ENCODE measurements at regions not wholly inside any gene's neighbourhood (a gene's known extent, or its start where the extent isn't known, plus 50 kb on each side); places are given as distances from the start of the nearest gene placed in this dataset.
A peak's percentile ranks its signal among the peaks of the same experiment; 100 is the strongest.

DNA sequence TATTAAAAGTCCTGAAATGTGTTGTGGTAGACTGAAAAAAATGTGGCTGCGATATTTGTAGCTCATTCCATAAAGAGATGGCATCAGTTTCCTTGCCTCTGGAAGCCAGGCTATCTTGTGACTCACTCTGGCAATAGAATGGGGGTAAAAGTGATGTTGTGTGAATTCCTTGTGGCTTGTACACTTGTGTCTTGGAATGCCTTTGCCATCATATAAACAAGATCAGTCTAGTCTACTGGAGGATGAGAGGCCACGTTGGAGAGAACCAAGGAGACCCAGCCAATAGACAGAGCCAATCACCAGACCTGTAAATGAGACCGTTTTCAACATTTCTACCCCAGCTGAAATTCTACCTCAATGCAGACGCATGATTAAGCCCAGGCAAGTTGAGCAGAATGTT is 254.1 kb downstream of the TRIB2 start:
- DNase-seq (ENCODE audit: low read depth in 2 of 2), result no peak

DNA sequence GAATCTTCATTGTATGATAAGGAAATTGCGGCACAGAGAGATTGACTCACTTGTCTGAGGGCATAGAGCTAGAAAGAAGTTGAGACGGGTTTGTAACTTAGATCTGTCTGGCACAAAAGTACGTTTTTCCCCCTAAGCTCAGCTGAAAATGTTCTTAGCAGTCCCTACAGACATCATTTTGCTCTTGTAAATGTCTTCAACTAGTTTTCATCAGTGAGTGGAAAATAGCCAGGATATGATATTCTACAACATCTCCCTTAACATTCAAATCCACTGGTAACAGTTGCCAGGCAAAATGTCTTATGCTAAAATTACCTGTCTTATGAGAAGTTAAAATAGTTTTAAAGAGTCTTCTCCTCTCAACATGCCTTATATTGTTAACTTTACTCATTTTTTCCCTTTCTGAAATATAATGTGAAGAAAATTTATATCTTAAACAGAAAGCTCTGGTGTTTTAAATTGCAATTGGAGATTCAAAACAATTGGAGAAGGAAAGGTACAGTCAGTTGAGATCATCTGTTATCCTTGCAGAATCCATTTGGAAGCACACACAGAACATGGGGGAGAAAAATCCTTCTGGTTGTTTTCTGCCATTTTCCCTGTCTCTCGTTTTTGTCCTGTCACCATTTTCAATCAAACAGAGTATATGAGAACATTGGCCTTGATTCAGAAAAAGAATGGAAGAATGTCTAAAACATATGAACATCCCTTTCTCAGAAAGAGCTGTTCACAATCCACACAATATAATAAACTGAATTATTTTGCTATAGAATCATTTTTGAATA is 255.0 kb downstream of the TRIB2 start:
- DNase-seq (ENCODE audit: low read depth in 2 of 2), result no peak

DNA sequence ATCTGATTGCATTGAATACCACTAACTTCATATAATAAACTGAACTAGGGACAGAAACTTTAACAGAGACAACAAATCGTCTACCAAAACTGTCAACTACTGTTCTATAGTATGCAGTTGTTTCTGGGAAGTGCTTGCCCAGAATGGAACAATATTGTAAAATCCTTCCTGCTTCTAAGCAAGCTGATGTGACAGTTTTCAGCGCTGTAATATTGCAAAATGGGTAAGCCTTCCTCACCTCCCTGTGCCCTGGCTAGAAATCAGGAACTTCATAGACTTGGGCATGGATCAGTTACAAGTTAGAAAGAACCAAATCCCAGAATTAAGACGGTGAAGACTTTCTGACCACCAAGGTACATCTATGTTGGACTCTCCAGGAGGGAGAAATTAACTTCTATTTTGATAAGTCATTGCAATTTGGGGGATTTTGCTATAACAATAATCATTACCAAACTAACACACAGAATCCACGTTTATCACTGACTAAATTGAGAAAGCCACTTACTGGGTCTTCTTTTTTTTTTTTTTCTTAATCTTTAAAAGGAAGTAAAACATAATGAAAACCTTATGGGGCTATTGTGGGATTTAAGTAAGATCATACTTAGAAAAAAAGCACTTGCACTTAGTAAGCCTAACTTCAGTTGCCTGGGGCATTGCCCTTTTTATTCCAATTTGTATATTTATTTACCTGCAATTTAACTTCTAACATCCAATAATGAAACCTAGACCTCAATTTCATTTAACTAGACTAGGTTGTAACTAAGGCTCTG is 261.5 kb downstream of the TRIB2 start:
- DNase-seq (ENCODE audit: low read depth in 2 of 2), result no peak

DNA sequence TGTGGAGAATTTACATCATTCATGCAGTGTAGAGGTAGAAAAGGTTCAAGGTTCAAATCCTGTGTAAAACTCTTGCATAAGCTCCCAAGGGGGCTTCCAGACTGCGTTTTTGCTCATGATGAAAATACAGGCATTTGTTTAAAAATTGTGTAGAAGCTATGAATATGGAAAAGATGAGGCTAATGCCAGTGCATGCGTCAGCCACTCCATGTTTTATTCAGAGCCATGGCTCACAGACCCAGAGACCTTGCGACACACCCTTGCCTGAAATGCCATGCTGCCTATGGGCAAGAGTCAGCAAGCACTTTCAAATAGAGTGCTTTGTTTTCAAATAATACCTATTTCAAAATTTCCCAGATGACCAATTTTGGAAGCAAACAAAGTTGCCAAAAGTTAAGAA is 262.3 kb downstream of the TRIB2 start:
- no peak for DNase-seq (ENCODE audit: low read depth in 2 of 2)

DNA sequence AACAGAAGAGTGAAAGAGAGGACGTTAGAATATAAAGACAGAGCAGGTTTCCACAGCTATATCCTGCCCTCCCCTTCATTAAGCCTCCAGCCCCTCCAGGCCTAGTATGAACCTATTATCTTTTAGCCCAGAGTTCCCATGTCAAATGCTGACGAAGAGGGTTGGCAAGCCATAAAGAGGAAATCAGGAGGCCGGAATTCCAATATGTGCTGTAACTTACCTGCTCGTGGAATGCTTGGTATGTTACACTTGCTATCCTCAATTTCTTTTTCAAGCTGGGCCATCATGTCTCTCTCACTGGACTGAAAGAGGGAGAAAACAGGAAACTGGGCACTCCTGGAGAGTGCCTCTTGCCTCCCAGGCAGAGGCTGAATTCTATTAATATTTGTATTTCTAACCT is 264.1 kb downstream of the TRIB2 start:
- DNase-seq (ENCODE audit: low read depth in 2 of 2), result no peak

DNA sequence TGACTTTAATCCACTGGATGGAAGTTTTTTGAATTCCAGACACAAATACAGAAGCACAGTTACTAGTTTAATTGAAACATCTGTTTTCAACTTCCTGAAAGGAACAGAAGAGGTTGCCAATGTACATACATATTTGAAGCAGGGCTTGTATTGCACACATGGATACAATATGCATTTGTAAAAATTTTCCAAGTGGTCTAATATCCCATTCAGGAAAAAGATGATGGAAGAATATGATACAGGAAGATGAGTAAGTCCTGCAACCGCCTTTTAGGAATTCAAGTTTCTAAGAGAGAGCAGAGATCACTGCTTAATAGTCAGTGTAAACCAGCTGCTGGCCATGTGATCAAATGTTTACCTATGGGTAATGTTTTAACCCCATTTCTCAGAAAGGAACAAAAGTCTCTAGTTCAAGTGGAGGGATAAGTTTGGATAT is 265.4 kb downstream of the TRIB2 start:
- DNase-seq (ENCODE audit: low read depth in 2 of 2), result no peak

DNA sequence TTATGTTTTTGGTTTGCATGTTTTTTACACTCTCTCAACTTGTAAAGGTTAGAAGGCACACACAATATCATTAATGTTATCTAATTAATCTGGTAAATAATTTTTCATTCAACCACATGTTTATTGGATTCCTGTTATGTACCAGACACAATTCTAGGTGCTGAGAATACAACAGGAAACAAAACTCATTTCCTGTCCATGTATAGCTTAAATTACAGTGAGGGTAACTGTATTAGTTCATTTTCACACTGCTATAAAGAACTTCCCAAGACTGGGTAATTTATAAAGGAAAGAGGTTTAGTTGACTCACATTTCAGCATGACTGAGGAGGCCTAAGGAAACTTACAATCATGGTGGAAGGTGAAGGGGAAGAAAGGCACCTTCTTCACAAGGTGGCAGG is 270.5 kb downstream of the TRIB2 start:
- no peak for DNase-seq (ENCODE audit: low read depth in 2 of 2)

DNA sequence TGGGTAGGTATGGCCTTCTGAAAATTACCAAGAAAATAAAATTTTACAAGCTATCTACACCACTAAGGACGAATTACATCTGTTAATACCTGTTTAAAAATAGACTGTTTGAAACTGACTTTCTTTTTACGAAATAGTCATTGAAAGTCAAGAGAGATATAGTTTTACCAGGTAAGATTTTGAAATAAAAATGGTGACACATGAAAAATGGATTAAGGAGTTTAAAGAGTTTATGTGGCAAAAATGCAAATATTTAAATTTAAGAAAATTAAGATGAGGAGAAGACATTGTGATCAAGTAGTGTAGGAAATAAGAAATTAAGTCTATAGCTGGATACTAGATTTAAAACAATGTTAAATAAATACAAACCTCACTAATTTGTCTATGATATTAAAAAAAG is 271.5 kb downstream of the TRIB2 start:
- DNase-seq (ENCODE audit: low read depth in 2 of 2), result no peak

DNA sequence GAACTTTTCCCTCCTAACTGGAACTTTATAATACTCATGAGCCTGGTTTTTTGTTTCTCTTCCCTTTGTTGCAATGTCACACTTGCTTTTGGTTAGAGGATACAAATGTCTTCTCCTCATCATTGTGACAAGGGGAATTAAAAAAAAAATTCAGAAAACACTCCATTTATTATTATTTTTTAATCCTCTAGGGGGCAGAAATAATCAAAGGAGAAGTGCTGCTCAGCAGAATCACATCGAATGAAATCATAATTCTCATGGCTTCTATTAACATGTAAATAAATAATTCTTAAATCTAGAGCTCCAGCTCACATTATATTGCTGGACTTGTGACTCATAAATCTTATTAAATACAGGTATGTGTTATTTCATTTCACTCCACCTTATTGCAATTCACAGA is 273.8 kb downstream of the TRIB2 start:
- no peak for DNase-seq (ENCODE audit: low read depth in 2 of 2)

DNA sequence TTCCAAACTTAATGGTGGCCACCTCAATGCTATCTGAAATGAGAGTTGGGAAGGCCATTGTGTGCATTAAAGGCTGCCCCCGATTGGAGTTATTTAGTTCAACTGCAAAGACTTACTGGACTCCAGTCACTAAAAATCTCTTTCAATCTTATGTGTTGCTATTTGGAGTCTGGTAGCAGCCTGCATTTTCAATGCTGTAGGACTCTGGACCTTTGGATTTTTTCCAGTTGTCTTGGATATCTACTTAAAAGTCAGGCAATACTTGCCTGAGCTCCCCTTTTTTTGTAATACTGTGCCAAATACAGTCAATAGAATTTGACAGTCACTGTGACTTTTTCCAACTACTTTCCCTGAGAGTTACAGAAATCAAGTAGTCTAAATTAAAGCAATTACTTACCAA is 281.9 kb downstream of the TRIB2 start:
- no peak for DNase-seq (ENCODE audit: low read depth in 2 of 2)

DNA sequence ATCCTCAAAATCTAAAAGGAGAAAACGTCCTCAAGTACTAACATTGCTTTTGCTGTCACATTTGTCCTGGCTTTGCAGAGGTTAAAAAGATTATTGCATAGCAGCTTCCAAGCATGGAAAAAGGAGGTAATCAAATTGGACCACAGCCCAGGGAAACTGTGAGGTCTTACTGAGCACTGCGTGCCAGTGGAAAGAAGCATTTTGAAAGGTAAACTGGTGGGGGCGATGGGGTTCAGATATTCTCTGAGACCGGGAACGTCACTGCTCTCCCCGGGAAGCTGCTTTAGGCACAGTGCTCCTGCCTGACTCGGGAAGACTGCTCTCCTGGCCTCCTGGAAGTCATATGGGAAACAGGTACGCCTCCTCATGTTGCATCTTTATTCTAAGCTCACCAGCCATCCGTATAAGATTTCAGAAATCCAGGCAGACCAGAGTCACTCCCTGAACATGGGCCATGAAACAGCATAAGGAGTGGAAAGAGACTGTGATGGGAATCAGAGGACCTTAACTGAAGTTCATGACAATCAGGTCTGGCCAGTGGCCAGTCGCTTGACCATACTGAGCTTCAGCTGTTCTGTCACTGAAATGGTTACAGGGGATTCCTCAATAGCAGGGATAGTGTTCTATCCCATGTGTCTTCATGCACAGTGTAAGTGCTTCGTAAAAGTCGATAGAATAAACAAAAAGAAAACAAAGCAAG is 284.1 kb downstream of the TRIB2 start:
- no peak for DNase-seq (ENCODE audit: low read depth in 2 of 2)

DNA sequence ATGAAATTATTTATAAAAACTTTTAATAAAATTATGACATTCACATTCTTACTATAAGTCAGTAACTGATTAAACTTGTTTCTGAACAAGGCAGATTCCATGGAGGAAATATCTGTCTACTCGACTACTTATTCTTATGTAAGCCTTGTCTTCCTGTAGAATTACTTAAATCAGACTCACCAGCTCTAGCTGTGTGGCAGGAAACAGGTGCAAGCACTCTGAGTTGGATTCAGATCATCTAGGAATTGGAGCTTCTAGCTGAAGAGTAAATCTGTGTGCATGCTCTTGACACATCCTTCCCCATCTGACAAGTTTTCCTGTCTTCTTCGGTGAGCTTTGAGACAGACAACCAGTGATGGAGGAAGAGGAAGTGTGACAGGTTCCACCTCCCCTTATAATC is 284.7 kb downstream of the TRIB2 start:
- no peak for DNase-seq (ENCODE audit: low read depth in 2 of 2)

DNA sequence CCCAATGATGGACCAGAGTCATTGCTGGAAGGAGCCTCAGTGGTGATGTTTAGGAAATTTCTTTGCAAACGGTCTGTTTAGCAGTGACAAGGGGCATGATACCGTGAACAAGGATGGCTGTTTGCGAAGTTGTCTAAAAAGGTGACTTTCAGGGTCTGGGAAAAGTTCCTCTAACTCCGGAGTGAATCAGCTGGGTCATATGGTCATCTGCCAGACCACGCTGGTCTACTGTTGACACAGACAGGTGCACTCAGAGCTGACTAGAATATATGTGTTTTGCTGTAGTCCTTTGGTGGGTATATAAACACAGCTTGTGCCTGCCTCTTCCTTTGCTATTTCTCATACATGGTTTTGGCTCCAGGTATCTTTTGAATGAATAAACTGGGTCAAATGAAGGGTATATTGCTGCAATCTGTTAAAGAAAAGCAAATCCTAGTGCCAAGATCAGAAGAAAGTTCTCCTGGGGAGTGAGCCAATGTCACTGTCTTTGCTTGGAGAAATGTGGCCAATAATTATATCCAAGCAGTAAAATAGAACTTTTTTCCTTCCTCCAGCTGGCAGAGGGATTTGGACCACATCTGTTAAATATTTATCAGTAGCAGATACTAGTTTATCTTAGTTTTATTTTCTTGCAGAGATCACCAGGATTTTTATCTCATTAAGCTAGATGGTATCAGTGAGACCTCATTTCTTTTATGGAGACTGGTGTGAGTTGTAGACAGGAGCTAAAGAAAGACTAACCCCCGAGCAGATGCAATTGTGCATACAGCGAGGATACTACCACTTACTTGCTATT is 286.0 kb downstream of the TRIB2 start:
- no peak for DNase-seq (ENCODE audit: low read depth in 2 of 2)

DNA sequence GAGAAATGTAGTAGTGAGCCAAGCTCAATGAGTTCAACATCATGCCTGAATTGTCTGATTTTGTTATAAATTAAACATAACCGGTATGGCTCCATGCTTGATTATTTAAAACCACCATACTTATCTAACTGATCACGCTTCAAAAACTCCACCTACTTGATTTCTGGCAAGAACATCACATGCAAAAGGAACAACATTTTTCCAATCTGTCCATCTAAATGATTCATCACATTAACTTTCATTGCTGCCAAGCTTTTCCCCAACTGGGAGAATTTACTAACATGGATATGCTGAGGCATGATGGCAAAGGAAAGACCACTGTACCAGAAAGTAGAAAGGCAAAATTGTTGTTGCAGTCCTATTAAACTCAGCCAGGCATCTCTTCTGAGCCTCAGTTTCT is 286.8 kb downstream of the TRIB2 start:
- DNase-seq (ENCODE audit: low read depth in 2 of 2), result no peak

DNA sequence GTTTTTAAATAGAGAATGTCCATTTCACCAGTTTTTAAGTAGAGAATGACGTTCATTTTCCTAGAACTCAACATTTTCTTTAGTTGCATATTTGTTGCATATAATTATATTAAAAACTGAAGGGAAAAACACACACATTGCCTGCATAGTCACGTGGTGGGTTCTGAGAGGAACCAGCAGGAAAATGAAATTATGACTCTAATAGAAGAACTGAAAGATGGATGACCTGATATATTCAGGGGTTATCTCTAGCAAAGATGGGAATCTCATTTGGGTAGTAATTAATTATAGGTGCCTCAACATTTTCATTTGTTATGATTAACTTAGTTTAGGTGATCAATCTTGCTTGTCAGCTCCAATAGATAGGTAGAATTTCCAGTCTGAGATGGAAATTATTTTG is 288.3 kb downstream of the TRIB2 start:
- no peak for DNase-seq (ENCODE audit: low read depth in 2 of 2)

DNA sequence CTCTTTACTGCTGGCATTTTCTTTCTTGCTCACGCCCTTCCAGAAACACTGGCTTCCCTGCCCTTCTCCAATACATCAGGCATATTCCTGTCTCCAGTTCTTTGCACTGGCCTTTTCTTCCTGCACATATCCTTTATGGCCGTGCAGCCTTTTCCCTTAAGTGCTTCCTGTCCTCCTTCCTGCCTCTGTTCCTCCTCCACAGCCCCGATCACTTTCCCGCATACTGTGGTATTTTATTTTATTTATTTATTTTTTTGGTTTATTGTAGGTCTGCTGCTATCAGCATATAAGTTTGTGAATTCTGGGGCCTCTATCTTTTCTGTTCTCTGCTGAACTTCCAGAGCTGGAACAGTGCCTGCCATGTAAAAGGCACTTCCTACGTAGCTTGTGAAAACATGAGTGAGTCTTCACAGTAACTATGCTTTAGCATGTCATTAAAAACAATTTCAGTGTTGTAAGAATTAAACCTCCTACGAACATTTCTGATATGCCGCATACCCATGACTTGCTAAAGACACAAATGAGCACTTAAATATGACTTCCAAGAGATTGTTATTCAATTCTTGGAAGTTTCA is 289.1 kb downstream of the TRIB2 start:
- DNase-seq (ENCODE audit: low read depth in 2 of 2), result no peak

DNA sequence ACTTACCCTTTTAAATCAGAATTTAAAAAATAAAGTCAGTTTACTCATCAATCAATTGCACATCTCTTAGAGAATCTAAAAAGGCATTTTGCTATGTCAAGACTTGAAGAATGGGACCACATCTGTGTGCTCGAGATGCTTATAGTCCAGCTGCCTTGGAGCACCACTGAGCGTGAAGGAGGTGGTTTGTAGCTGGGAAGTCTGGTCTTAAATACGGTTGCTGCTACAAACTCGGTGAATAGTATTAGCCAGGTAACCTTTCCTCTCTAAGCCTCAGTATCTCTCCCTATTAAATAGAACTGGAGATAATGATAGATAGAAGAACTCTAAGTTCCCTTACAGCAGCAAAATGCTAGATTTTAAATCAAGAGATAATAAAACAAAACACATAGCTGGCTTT is 289.7 kb downstream of the TRIB2 start:
- DNase-seq (ENCODE audit: low read depth in 2 of 2), result no peak

DNA sequence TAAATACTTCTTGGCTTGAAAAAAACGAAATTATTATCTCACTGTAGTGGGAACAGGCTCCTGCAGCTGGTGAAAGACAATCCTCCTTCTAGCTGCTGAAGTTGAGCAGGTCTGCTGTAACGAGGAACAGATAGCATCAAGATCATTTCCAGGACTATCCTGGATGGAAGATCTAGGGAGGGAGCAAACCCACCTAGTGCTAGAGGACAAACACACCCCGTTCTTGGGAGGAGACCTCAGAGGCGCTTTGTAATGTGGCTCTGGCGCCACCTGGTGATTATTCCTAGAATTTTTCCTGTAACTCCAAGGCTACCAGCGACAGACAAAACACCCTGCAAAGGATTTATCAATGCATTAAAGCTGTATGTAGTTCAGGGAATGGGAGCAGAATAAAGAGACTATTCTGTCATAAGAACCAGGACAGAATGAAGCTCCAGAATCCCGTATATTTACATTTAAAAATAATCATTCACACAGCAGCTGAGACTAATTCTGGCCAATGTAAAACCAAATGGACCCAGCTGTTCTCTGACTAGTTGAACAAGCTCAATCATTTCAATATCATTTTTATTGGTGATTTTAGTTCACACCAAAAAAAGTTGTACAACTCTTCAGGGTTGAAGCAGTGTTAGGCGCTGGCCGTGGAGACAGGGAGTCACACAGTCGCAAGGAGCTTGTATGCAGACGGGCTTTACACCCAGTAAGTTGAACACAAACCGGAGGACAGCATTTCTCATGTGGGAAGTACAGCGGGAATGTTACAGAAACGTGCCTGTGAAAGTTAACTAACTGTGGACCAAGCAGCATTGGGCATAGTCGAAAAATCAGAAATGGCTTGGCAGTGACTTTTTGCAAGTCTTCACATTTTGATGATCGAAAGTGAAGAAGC is 290.3 kb downstream of the TRIB2 start:
- peak; percentile 15 to 16 for DNase-seq (ENCODE audit: low read depth in 2 of 2)

DNA sequence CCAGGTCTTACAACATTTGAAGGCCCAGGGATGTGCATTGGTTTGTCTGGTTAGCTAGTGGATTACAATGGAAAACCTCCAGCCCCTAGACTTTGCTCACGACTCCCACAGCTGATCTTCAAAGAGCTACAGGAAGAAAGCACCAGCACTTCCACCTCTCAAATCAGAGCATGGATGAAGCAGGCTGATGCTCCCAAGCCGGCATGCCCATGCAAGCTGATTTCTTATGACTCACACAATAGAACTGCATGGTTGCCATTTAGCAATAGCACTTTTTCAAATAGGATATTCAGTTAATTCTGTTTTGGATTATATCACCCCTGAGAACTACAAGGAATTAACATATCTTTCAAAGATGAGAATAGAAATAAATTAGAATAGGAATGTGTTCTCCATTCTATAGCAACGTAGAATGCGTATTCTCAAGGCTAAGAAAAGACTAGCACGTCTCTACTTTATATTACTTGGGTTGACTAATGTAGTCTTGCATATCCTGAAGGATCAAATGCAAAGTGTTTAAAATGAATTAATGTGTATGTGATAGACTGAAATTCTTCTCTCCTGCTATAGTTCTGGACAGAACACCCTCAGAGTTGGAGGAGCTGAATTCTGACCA is 292.4 kb downstream of the TRIB2 start:
- DNase-seq (ENCODE audit: low read depth in 2 of 2), result no peak

DNA sequence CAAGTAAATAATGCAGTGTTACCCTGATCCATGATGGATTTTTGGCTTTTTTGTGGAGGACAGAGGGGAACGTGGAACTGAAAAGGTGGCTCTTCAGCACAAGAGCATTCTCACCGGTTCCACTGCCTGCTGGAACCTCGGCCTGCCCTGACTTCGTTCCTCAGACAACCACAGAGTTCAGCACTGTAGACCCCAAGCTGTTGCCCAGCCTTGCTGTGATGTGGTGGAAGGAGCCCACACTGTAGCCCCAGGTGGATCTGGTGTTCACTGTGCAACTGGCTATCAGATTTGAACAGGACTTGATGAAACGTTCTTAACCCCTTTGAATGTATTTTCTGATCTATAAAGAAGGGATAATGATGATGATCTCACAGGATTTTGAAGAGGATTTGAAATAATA is 293.5 kb downstream of the TRIB2 start:
- no peak for DNase-seq (ENCODE audit: low read depth in 2 of 2)
